ENCODE measurements at regions not wholly inside any gene's neighbourhood (a gene's known extent, or its start where the extent isn't known, plus 50 kb on each side); places are given as distances from the start of the nearest gene placed in this dataset.

DNA sequence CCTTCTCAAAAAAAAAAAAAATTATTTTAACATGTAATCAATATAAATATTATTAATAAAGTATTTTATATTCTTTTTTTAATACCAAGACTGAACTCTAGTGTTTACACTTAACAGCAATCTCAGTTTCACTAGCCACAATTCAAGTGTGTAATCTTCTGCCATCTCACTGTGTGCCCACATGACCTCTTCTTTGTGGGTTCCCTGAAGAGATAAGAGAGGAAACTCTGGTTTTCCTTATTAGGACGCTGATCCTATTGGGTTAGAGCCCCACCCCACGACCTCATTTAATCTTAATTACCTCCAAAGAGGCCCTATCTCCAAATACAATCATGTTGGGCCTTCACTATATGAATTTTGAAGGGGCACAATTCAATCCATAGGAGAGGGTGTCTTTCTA, 177.6 kb downstream of the STK31 start:
- H3K4me1 ChIP-seq (ENCODE audit: control insufficient read depth, extremely low read depth, insufficient read depth, low read length), result no peaks in the 10 kb centered on the region
- H3K9ac ChIP-seq (ENCODE audit: control insufficient read depth, extremely low read depth, insufficient read depth, low read length), result no peak overlapping the region
- no peaks in the 10 kb centered on the region for H3K9me3 ChIP-seq (ENCODE audit: control insufficient read depth, low read depth, low read length)
- no peaks in the 10 kb centered on the region for H3K27me3 ChIP-seq (ENCODE audit: control insufficient read depth, extremely low read depth, insufficient read depth, low read length)
- H3K4me3 ChIP-seq (ENCODE audit: control insufficient read depth in 2 of 3, extremely low read depth in 1 of 3, insufficient read depth in 2 of 3, low read depth in 1 of 3, low read length in 3 of 3), result no peak overlapping the region
- no peaks in the 10 kb centered on the region for H4K20me1 ChIP-seq (ENCODE audit: control insufficient read depth, extremely low read depth, insufficient read depth, low read length)
- dilution Hi-C loops (cut with MboI; ENCODE audit: extremely low pct_ligation_motif_present, low sequenced_read_pairs), result no loop called here
- H3K9me1 ChIP-seq (ENCODE audit: control insufficient read depth, extremely low read depth, insufficient read depth, low read length), result no peaks in the 10 kb centered on the region
- no peak overlapping the region for H3K27ac ChIP-seq (ENCODE audit: control insufficient read depth, insufficient read depth, low read length)
- FAIRE-seq (no peak), DNase-seq (ENCODE audit: low read depth, low spot score) (no peak)
- no peaks in the 10 kb centered on the region for H3K79me2 ChIP-seq (ENCODE audit: control insufficient read depth, insufficient read depth, low read length)
- H3K4me2 ChIP-seq (ENCODE audit: control insufficient read depth, extremely low read depth, insufficient read depth, low read depth, low read length), result no peak overlapping the region
- TF ChIP-seq EZH2 (IDR thresholded peaks at IDR 0.05; ENCODE audit: low read length), result no peak
- TF ChIP-seq, protein P1, sequence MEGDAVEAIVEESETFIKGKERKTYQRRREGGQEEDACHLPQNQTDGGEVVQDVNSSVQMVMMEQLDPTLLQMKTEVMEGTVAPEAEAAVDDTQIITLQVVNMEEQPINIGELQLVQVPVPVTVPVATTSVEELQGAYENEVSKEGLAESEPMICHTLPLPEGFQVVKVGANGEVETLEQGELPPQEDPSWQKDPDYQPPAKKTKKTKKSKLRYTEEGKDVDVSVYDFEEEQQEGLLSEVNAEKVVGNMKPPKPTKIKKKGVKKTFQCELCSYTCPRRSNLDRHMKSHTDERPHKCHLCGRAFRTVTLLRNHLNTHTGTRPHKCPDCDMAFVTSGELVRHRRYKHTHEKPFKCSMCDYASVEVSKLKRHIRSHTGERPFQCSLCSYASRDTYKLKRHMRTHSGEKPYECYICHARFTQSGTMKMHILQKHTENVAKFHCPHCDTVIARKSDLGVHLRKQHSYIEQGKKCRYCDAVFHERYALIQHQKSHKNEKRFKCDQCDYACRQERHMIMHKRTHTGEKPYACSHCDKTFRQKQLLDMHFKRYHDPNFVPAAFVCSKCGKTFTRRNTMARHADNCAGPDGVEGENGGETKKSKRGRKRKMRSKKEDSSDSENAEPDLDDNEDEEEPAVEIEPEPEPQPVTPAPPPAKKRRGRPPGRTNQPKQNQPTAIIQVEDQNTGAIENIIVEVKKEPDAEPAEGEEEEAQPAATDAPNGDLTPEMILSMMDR (optimal IDR thresholded peaks at IDR 0.05 in 1 of 3, IDR thresholded peaks at IDR 0.05 in 1 of 3, conservative IDR thresholded peaks at IDR 0.05 in 1 of 3; ENCODE audit: extremely low read depth in 1 of 3, insufficient read depth in 2 of 3, low read length in 3 of 3), result no peak
- H3K36me3 ChIP-seq (ENCODE audit: control insufficient read depth in 2 of 2, extremely low read depth in 1 of 2, insufficient read depth in 2 of 2, low read length in 2 of 2), result no peaks in the 10 kb centered on the region
- H2AFZ ChIP-seq (ENCODE audit: control insufficient read depth, low read length), result no peak overlapping the region

DNA sequence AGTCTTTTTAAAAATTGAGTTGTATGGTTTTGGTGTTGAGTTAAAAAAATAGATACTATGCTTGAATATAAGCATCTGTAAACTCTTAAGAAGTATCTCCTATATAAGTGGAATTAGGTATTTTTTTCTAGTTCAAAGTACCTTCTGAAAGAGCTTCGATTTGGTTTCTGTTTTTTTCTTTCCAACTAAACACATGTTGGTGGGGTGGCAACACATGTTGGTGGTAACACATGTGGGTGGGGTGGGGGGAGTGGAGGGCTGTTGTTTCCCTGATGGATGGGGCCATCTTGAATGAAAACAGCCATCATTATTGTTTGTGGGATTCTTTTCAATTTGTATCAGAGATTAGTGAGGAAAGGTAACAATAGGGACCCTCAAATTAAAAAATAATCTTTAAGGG, 178.9 kb downstream of the STK31 start:
- DNase-seq (ENCODE audit: low read depth, low spot score) (no peak), FAIRE-seq (no peak)
- dilution Hi-C loops (cut with MboI; ENCODE audit: extremely low pct_ligation_motif_present, low sequenced_read_pairs), result no loop called here
- H3K27me3 ChIP-seq (ENCODE audit: control insufficient read depth, extremely low read depth, insufficient read depth, low read length), result peaks cover 3% of the 10 kb centered on the region
- H4K20me1 ChIP-seq (ENCODE audit: control insufficient read depth, extremely low read depth, insufficient read depth, low read length), result no peaks in the 10 kb centered on the region
- no peak overlapping the region for H3K4me3 ChIP-seq (ENCODE audit: control insufficient read depth in 2 of 3, extremely low read depth in 1 of 3, insufficient read depth in 2 of 3, low read depth in 1 of 3, low read length in 3 of 3)
- no peak overlapping the region for H3K4me2 ChIP-seq (ENCODE audit: control insufficient read depth, extremely low read depth, insufficient read depth, low read depth, low read length)
- no peaks in the 10 kb centered on the region for H3K4me1 ChIP-seq (ENCODE audit: control insufficient read depth, extremely low read depth, insufficient read depth, low read length)
- H3K36me3 ChIP-seq (ENCODE audit: control insufficient read depth in 2 of 2, extremely low read depth in 1 of 2, insufficient read depth in 2 of 2, low read length in 2 of 2), result no peaks in the 10 kb centered on the region
- TF ChIP-seq EZH2 (IDR thresholded peaks at IDR 0.05; ENCODE audit: low read length), result no peak
- TF ChIP-seq, protein P1 (optimal IDR thresholded peaks at IDR 0.05 in 1 of 3, IDR thresholded peaks at IDR 0.05 in 1 of 3, conservative IDR thresholded peaks at IDR 0.05 in 1 of 3; ENCODE audit: extremely low read depth in 1 of 3, insufficient read depth in 2 of 3, low read length in 3 of 3), result no peak
- no peak overlapping the region for H3K27ac ChIP-seq (ENCODE audit: control insufficient read depth, insufficient read depth, low read length)
- H3K79me2 ChIP-seq (ENCODE audit: control insufficient read depth, insufficient read depth, low read length), result no peaks in the 10 kb centered on the region
- H3K9me1 ChIP-seq (ENCODE audit: control insufficient read depth, extremely low read depth, insufficient read depth, low read length), result no peaks in the 10 kb centered on the region
- H3K9me3 ChIP-seq (ENCODE audit: control insufficient read depth, low read depth, low read length), result no peaks in the 10 kb centered on the region
- H3K9ac ChIP-seq (ENCODE audit: control insufficient read depth, extremely low read depth, insufficient read depth, low read length), result no peak overlapping the region
- H2AFZ ChIP-seq (ENCODE audit: control insufficient read depth, low read length), result no peak overlapping the region
